ENCODE measurements at regions not wholly inside any gene's neighbourhood (a gene's known extent, or its start where the extent isn't known, plus 50 kb on each side); places are given as distances from the start of the nearest gene placed in this dataset.

DNA sequence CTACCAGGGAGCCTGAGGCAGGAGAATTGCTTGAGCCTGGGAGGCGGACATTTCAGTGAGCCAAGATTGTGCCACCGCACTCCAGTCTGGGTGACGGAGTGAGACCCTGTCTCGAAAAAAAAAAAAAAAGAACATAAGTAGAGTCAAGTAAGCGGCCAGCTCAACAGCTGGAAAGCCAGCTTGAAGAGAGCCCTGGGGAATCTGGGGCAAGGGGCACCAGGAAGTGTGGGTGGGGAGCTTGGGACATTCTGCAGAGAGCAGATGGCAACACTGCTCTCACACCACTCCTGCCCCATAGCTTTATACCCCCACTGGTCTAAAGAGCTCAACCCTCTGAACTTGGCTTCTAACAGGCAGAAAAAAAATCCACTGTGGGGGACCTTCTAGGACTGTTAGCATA is 505.6 kb downstream of the BUD13 start:
- Histone ChIP-seq H3K4me1 (ENCODE audit: control insufficient read depth, extremely low read depth, insufficient read depth, low read length) (no peaks in the 10 kb centered on the region), H3K9me3 (ENCODE audit: control insufficient read depth, insufficient read depth, low read depth, low read length) (no peaks in the 10 kb centered on the region), H3K36me3 (ENCODE audit: control insufficient read depth, insufficient read depth, low read length) (no peaks in the 10 kb centered on the region), H3K4me3 (replicated peaks in 1 of 4; ENCODE audit: control extremely low read depth in 1 of 4, insufficient read depth in 1 of 4, low read depth in 3 of 4, low read length in 4 of 4) (no peak overlapping the region), H3K27ac (ENCODE audit: insufficient read depth, low read length) (no peak overlapping the region), H3K4me2 (ENCODE audit: extremely low read depth, insufficient read depth, low read length) (no peak overlapping the region), H4K20me1 (ENCODE audit: control insufficient read depth, extremely low read depth, insufficient read depth, low read length) (no peaks in the 10 kb centered on the region), H2AFZ (ENCODE audit: low read length) (no peak overlapping the region), H3K27me3 (ENCODE audit: control insufficient read depth, insufficient read depth, low read length) (no peaks in the 10 kb centered on the region), H3K9ac (ENCODE audit: insufficient read depth, low read length) (no peak overlapping the region), H3K79me2 (ENCODE audit: control insufficient read depth, insufficient read depth, low read length) (no peaks in the 10 kb centered on the region)
- no peak for DNase-seq (ENCODE audit: low read depth in 2 of 2)
- TF ChIP-seq EZH2 (IDR thresholded peaks at IDR 0.05; ENCODE audit: low read length, missing control alignments) = no peak
- TF ChIP-seq, protein P1, sequence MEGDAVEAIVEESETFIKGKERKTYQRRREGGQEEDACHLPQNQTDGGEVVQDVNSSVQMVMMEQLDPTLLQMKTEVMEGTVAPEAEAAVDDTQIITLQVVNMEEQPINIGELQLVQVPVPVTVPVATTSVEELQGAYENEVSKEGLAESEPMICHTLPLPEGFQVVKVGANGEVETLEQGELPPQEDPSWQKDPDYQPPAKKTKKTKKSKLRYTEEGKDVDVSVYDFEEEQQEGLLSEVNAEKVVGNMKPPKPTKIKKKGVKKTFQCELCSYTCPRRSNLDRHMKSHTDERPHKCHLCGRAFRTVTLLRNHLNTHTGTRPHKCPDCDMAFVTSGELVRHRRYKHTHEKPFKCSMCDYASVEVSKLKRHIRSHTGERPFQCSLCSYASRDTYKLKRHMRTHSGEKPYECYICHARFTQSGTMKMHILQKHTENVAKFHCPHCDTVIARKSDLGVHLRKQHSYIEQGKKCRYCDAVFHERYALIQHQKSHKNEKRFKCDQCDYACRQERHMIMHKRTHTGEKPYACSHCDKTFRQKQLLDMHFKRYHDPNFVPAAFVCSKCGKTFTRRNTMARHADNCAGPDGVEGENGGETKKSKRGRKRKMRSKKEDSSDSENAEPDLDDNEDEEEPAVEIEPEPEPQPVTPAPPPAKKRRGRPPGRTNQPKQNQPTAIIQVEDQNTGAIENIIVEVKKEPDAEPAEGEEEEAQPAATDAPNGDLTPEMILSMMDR (conservative IDR thresholded peaks at IDR 0.05 in 1 of 2, IDR thresholded peaks at IDR 0.05 in 1 of 2; ENCODE audit: low read depth in 1 of 2, low read length in 2 of 2) = no peak

DNA sequence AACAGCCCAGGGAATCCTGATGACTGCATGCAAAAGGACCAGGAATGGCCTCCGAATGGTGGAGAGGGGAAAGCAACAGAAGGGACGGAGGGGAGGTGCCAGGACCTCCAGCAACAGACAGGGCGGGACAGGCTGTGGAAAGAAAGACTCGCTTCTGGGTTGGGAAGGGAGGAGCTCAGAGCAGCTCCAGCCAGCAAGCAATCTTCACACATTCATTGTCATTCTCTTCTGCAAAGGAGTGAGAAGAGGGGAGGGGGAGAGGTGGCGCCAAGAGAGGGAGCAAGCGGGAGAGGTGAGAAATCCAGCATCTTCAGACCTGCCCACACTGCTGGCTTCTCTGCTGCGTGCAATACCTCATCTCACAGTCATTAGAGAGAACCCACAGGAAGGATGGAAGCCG is 509.0 kb downstream of the BUD13 start:
- no peaks in the 10 kb centered on the region for H3K79me2 ChIP-seq (ENCODE audit: control insufficient read depth, insufficient read depth, low read length)
- TF ChIP-seq, protein P1 (conservative IDR thresholded peaks at IDR 0.05 in 1 of 2, IDR thresholded peaks at IDR 0.05 in 1 of 2; ENCODE audit: low read depth in 1 of 2, low read length in 2 of 2) = no peak
- no peak for TF ChIP-seq EZH2 (IDR thresholded peaks at IDR 0.05; ENCODE audit: low read length, missing control alignments)
- DNase-seq (ENCODE audit: low read depth in 2 of 2) = no peak

DNA sequence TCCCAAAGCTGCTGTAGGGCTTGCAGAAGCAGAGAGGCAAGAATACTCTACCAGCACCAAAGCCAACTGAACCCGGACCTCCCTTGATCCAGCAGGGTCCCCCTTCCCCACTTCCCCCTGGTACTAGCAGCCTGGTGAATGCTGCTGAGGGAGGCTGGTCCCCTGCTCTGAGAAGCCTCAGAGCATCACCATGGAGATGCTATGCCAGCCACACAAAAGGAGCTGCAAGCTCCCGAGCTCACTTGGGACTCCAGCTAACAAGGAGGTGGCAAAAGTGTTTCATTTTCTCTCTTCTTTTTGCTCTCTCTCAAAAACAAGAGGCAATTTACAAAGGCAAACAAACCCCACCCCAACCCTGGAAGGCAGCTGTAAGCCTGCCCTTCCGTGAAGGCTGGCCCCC is 509.8 kb downstream of the BUD13 start:
- no peak for DNase-seq (ENCODE audit: low read depth in 2 of 2)
- H2AFZ ChIP-seq (ENCODE audit: low read length) = no peak overlapping the region
- H3K79me2 ChIP-seq (ENCODE audit: control insufficient read depth, insufficient read depth, low read length) = no peaks in the 10 kb centered on the region
- H3K36me3 ChIP-seq (ENCODE audit: control insufficient read depth, insufficient read depth, low read length) = no peaks in the 10 kb centered on the region
- no peak overlapping the region for H3K27ac ChIP-seq (ENCODE audit: insufficient read depth, low read length)
- H3K9me3 ChIP-seq (ENCODE audit: control insufficient read depth, insufficient read depth, low read depth, low read length) = no peaks in the 10 kb centered on the region
- no peaks in the 10 kb centered on the region for H3K4me1 ChIP-seq (ENCODE audit: control insufficient read depth, extremely low read depth, insufficient read depth, low read length)
- TF ChIP-seq, protein P1 (conservative IDR thresholded peaks at IDR 0.05 in 1 of 2, IDR thresholded peaks at IDR 0.05 in 1 of 2; ENCODE audit: low read depth in 1 of 2, low read length in 2 of 2) = no peak
- no peak for TF ChIP-seq EZH2 (IDR thresholded peaks at IDR 0.05; ENCODE audit: low read length, missing control alignments)
- H3K27me3 ChIP-seq (ENCODE audit: control insufficient read depth, insufficient read depth, low read length) = no peaks in the 10 kb centered on the region
- H3K4me2 ChIP-seq (ENCODE audit: extremely low read depth, insufficient read depth, low read length) = no peak overlapping the region
- no peaks in the 10 kb centered on the region for H4K20me1 ChIP-seq (ENCODE audit: control insufficient read depth, extremely low read depth, insufficient read depth, low read length)
- H3K9ac ChIP-seq (ENCODE audit: insufficient read depth, low read length) = no peak overlapping the region
- H3K4me3 ChIP-seq (replicated peaks in 1 of 4; ENCODE audit: control extremely low read depth in 1 of 4, insufficient read depth in 1 of 4, low read depth in 3 of 4, low read length in 4 of 4) = no peak overlapping the region

More for the DNA sequence above, 509.0 kb downstream of the BUD13 start:
- H2AFZ ChIP-seq (ENCODE audit: low read length) = no peak overlapping the region
- H3K4me1 ChIP-seq (ENCODE audit: control insufficient read depth, extremely low read depth, insufficient read depth, low read length) = no peaks in the 10 kb centered on the region
- H3K36me3 ChIP-seq (ENCODE audit: control insufficient read depth, insufficient read depth, low read length) = no peaks in the 10 kb centered on the region
- H3K9me3 ChIP-seq (ENCODE audit: control insufficient read depth, insufficient read depth, low read depth, low read length) = no peaks in the 10 kb centered on the region
- H3K4me2 ChIP-seq (ENCODE audit: extremely low read depth, insufficient read depth, low read length) = no peak overlapping the region
- no peaks in the 10 kb centered on the region for H4K20me1 ChIP-seq (ENCODE audit: control insufficient read depth, extremely low read depth, insufficient read depth, low read length)
- no peaks in the 10 kb centered on the region for H3K27me3 ChIP-seq (ENCODE audit: control insufficient read depth, insufficient read depth, low read length)
- no peak overlapping the region for H3K4me3 ChIP-seq (replicated peaks in 1 of 4; ENCODE audit: control extremely low read depth in 1 of 4, insufficient read depth in 1 of 4, low read depth in 3 of 4, low read length in 4 of 4)
- no peak overlapping the region for H3K27ac ChIP-seq (ENCODE audit: insufficient read depth, low read length)
- H3K9ac ChIP-seq (ENCODE audit: insufficient read depth, low read length) = no peak overlapping the region
